ENCODE measurements at regions not wholly inside any gene's neighbourhood (a gene's known extent, or its start where the extent isn't known, plus 50 kb on each side); places are given as distances from the start of the nearest gene placed in this dataset.
A peak's percentile ranks its signal among the peaks of the same experiment; 100 is the strongest.

- H3K36me3 ChIP-seq (ENCODE audit: control insufficient read depth in 1 of 2, insufficient read depth in 2 of 2, low read length in 2 of 2): no peaks in the 10 kb centered on the region
- no peak overlapping the region for H2BK12ac ChIP-seq (ENCODE audit: low read length)
- H3K4me2 ChIP-seq (ENCODE audit: low read length): no peak overlapping the region
- H3K14ac ChIP-seq (ENCODE audit: low read length): no peak overlapping the region
- H3K18ac ChIP-seq (ENCODE audit: low read length): no peak overlapping the region
- no peak overlapping the region for H2AK5ac ChIP-seq (ENCODE audit: low read length)
- H3K4ac ChIP-seq (ENCODE audit: low read depth, low read length): no peak overlapping the region
- H3K4me1 ChIP-seq (ENCODE audit: control insufficient read depth in 1 of 2, insufficient read depth in 2 of 2, low read length in 2 of 2): no peaks in the 10 kb centered on the region
- no peak for DNase-seq
- no peaks in the 10 kb centered on the region for H3K79me1 ChIP-seq (ENCODE audit: low read length)
- H3K4me3 ChIP-seq (ENCODE audit: low read depth, low read length): no peak overlapping the region
- H3K9me3 ChIP-seq (ENCODE audit: insufficient read depth, low read depth, low read length): no peaks in the 10 kb centered on the region
- H2BK5ac ChIP-seq (ENCODE audit: low read depth, low read length, poor library complexity): no peak overlapping the region
- H3K9ac ChIP-seq (ENCODE audit: low read length): no peak overlapping the region
- no peaks in the 10 kb centered on the region for H3K79me2 ChIP-seq (ENCODE audit: control insufficient read depth, insufficient read depth, low read length, poor library complexity)
- WGBS (ENCODE audit: extremely low coverage, insufficient coverage, insufficient read length): no CpG with 5 or more reads among the region's 2 CpGs
- no peak overlapping the region for H4K8ac ChIP-seq (ENCODE audit: low read depth, low read length)
- no peaks in the 10 kb centered on the region for H3K27me3 ChIP-seq (ENCODE audit: insufficient read depth, low read length)
- H2BK120ac ChIP-seq (ENCODE audit: insufficient read depth, low read length, poor library complexity): no peak overlapping the region
- H3K27ac ChIP-seq (ENCODE audit: low read depth, low read length): no peak overlapping the region
- no peak overlapping the region for H4K12ac ChIP-seq (ENCODE audit: low read depth, low read length)
- no peak overlapping the region for H4K91ac ChIP-seq (ENCODE audit: low read depth, low read length)
- H3K23ac ChIP-seq (ENCODE audit: low read length): no peak overlapping the region
- H2AFZ ChIP-seq (ENCODE audit: insufficient read depth, low read length, poor library complexity): no peak overlapping the region
Measured at GRCh38 chr3:34323517-34323916, 525.1 kb downstream of the PDCD6IP start.

- H3K4me2 ChIP-seq (ENCODE audit: low read length): no peak overlapping the region
- no peak overlapping the region for H2BK120ac ChIP-seq (ENCODE audit: insufficient read depth, low read length, poor library complexity)
- WGBS (ENCODE audit: extremely low coverage, insufficient coverage, insufficient read length): no CpG with 5 or more reads among the region's 4 CpGs
- no peak overlapping the region for H2AK5ac ChIP-seq (ENCODE audit: low read length)
- H3K9me3 ChIP-seq (ENCODE audit: insufficient read depth, low read depth, low read length): no peaks in the 10 kb centered on the region
- no peak overlapping the region for H3K4ac ChIP-seq (ENCODE audit: low read depth, low read length)
- H4K91ac ChIP-seq (ENCODE audit: low read depth, low read length): no peak overlapping the region
- no peaks in the 10 kb centered on the region for H3K79me2 ChIP-seq (ENCODE audit: control insufficient read depth, insufficient read depth, low read length, poor library complexity)
- no peak overlapping the region for H2AFZ ChIP-seq (ENCODE audit: insufficient read depth, low read length, poor library complexity)
- H2BK12ac ChIP-seq (ENCODE audit: low read length): no peak overlapping the region
- H3K23ac ChIP-seq (ENCODE audit: low read length): no peak overlapping the region
- no peak overlapping the region for H3K27ac ChIP-seq (ENCODE audit: low read depth, low read length)
- no peaks in the 10 kb centered on the region for H3K4me1 ChIP-seq (ENCODE audit: control insufficient read depth in 1 of 2, insufficient read depth in 2 of 2, low read length in 2 of 2)
- DNase-seq: no peak
- no peak overlapping the region for H4K12ac ChIP-seq (ENCODE audit: low read depth, low read length)
- no peaks in the 10 kb centered on the region for H3K79me1 ChIP-seq (ENCODE audit: low read length)
- H3K18ac ChIP-seq (ENCODE audit: low read length): no peak overlapping the region
- no peak overlapping the region for H3K9ac ChIP-seq (ENCODE audit: low read length)
- H3K4me3 ChIP-seq (ENCODE audit: low read depth, low read length): no peak overlapping the region
- no peak overlapping the region for H2BK5ac ChIP-seq (ENCODE audit: low read depth, low read length, poor library complexity)
- H3K14ac ChIP-seq (ENCODE audit: low read length): no peak overlapping the region
- no peaks in the 10 kb centered on the region for H3K36me3 ChIP-seq (ENCODE audit: control insufficient read depth in 1 of 2, insufficient read depth in 2 of 2, low read length in 2 of 2)
- no peak overlapping the region for H4K8ac ChIP-seq (ENCODE audit: low read depth, low read length)
- H3K27me3 ChIP-seq (ENCODE audit: insufficient read depth, low read length): no peaks in the 10 kb centered on the region
Measured at GRCh38 chr3:34346656-34347055, 548.2 kb downstream of the PDCD6IP start.

- H3K4ac ChIP-seq (ENCODE audit: low read depth, low read length): no peak overlapping the region
- no peak overlapping the region for H4K8ac ChIP-seq (ENCODE audit: low read depth, low read length)
- H3K9ac ChIP-seq (ENCODE audit: low read length): no peak overlapping the region
- H3K4me2 ChIP-seq (ENCODE audit: low read length): no peak overlapping the region
- H3K79me1 ChIP-seq (ENCODE audit: low read length): no peaks in the 10 kb centered on the region
- no peaks in the 10 kb centered on the region for H3K9me3 ChIP-seq (ENCODE audit: insufficient read depth, low read depth, low read length)
- H2BK5ac ChIP-seq (ENCODE audit: low read depth, low read length, poor library complexity): no peak overlapping the region
- H4K91ac ChIP-seq (ENCODE audit: low read depth, low read length): no peak overlapping the region
- peak in 1 of 2 donors; percentile 34 for DNase-seq
- no peaks in the 10 kb centered on the region for H3K27me3 ChIP-seq (ENCODE audit: insufficient read depth, low read length)
- no peak overlapping the region for H2AK5ac ChIP-seq (ENCODE audit: low read length)
- H2BK120ac ChIP-seq (ENCODE audit: insufficient read depth, low read length, poor library complexity): no peak overlapping the region
- no peak overlapping the region for H3K18ac ChIP-seq (ENCODE audit: low read length)
- H3K27ac ChIP-seq (ENCODE audit: low read depth, low read length): no peak overlapping the region
- no peak overlapping the region for H4K12ac ChIP-seq (ENCODE audit: low read depth, low read length)
- H3K4me1 ChIP-seq (ENCODE audit: control insufficient read depth in 1 of 2, insufficient read depth in 2 of 2, low read length in 2 of 2): peaks cover 0 to 3% of the 10 kb centered on the region in 2 experiments
- H3K23ac ChIP-seq (ENCODE audit: low read length): no peak overlapping the region
- no peaks in the 10 kb centered on the region for H3K79me2 ChIP-seq (ENCODE audit: control insufficient read depth, insufficient read depth, low read length, poor library complexity)
- no peaks in the 10 kb centered on the region for H3K36me3 ChIP-seq (ENCODE audit: control insufficient read depth in 1 of 2, insufficient read depth in 2 of 2, low read length in 2 of 2)
- WGBS (ENCODE audit: extremely low coverage, insufficient coverage, insufficient read length): no CpG with 5 or more reads among the region's 5 CpGs
- no peak overlapping the region for H3K4me3 ChIP-seq (ENCODE audit: low read depth, low read length)
- no peak overlapping the region for H2AFZ ChIP-seq (ENCODE audit: insufficient read depth, low read length, poor library complexity)
- H2BK12ac ChIP-seq (ENCODE audit: low read length): no peak overlapping the region
- no peak overlapping the region for H3K14ac ChIP-seq (ENCODE audit: low read length)
Measured at GRCh38 chr3:34351882-34352777, 553.7 kb downstream of the PDCD6IP start.

GRCh38 chr3:34352778-34353331, 554.4 kb downstream of the PDCD6IP start:
- WGBS (ENCODE audit: extremely low coverage, insufficient coverage, insufficient read length): no CpG with 5 or more reads among the region's 2 CpGs
- no peaks in the 10 kb centered on the region for H3K79me1 ChIP-seq (ENCODE audit: low read length)
- H2AFZ ChIP-seq (ENCODE audit: insufficient read depth, low read length, poor library complexity): no peak overlapping the region
- H3K4me1 ChIP-seq (ENCODE audit: control insufficient read depth in 1 of 2, insufficient read depth in 2 of 2, low read length in 2 of 2): peaks cover 0 to 3% of the 10 kb centered on the region in 2 experiments
- no peak overlapping the region for H4K91ac ChIP-seq (ENCODE audit: low read depth, low read length)
- H3K9ac ChIP-seq (ENCODE audit: low read length): no peak overlapping the region
- no peaks in the 10 kb centered on the region for H3K36me3 ChIP-seq (ENCODE audit: control insufficient read depth in 1 of 2, insufficient read depth in 2 of 2, low read length in 2 of 2)
- no peak overlapping the region for H3K4ac ChIP-seq (ENCODE audit: low read depth, low read length)
- H3K9me3 ChIP-seq (ENCODE audit: insufficient read depth, low read depth, low read length): no peaks in the 10 kb centered on the region
- H3K18ac ChIP-seq (ENCODE audit: low read length): no peak overlapping the region
- no peak overlapping the region for H2BK5ac ChIP-seq (ENCODE audit: low read depth, low read length, poor library complexity)
- H3K27me3 ChIP-seq (ENCODE audit: insufficient read depth, low read length): no peaks in the 10 kb centered on the region
- H3K14ac ChIP-seq (ENCODE audit: low read length): no peak overlapping the region
- no peak overlapping the region for H3K4me3 ChIP-seq (ENCODE audit: low read depth, low read length)
- no peaks in the 10 kb centered on the region for H3K79me2 ChIP-seq (ENCODE audit: control insufficient read depth, insufficient read depth, low read length, poor library complexity)
- no peak overlapping the region for H4K12ac ChIP-seq (ENCODE audit: low read depth, low read length)
- no peak for DNase-seq
- no peak overlapping the region for H2BK120ac ChIP-seq (ENCODE audit: insufficient read depth, low read length, poor library complexity)
- no peak overlapping the region for H2BK12ac ChIP-seq (ENCODE audit: low read length)
- no peak overlapping the region for H4K8ac ChIP-seq (ENCODE audit: low read depth, low read length)
- no peak overlapping the region for H3K27ac ChIP-seq (ENCODE audit: low read depth, low read length)
- no peak overlapping the region for H3K4me2 ChIP-seq (ENCODE audit: low read length)
- no peak overlapping the region for H3K23ac ChIP-seq (ENCODE audit: low read length)
- no peak overlapping the region for H2AK5ac ChIP-seq (ENCODE audit: low read length)

Data from trophoblast cell (in vitro differentiated cells and primary cell).